Astrocyte (in vitro differentiated cells and primary cell): ENCODE measurements at regions not wholly inside any gene's neighbourhood (a gene's known extent, or its start where the extent isn't known, plus 50 kb on each side); places are given as distances from the start of the nearest gene placed in this dataset.
"Not testable (repeated sequence)": the region's sequence is repeated elsewhere in the genome, so short reads cannot be mapped to it uniquely, and the experiment has no call there.

Experiments used
- DNase-seq: peaks from one replicate; pipeline ENCODE4 v3.0.0-alpha.2; 2010; ENCODE audit warnings: low read depth
- FAIRE-seq: peaks from 2 replicates; lab custom pipeline; 2011; peaks lifted over from hg19 to GRCh38; lab: Jason Lieb, UNC
- H2AFZ ChIP-seq: 2 replicates; pipeline ENCODE4 v1.6.0; 2012; ENCODE audit warnings: low read depth, low read length, inconsistent platforms
- H3K27ac ChIP-seq: 2 replicates; pipeline ENCODE4 v1.5.1; 2011; ENCODE audit warnings: low read depth, low read length, inconsistent platforms
- H3K27me3 ChIP-seq: 2 replicates; pipeline ENCODE4 v1.6.0; 2011; ENCODE audit warnings: low read length, inconsistent platforms; ENCODE audit not compliant: insufficient read depth
- H3K36me3 ChIP-seq: 2 replicates; pipeline ENCODE4 v1.5.1; 2011; ENCODE audit warnings: low read length, inconsistent platforms; ENCODE audit not compliant: insufficient read depth
- H3K4me1 ChIP-seq: 2 replicates; pipeline ENCODE4 v1.5.1; 2011; ENCODE audit warnings: low read length, inconsistent platforms; ENCODE audit not compliant: insufficient read depth
- H3K4me2 ChIP-seq: 2 replicates; pipeline ENCODE4 v1.6.0; 2012; ENCODE audit warnings: low read length, inconsistent platforms
- H3K4me3 ChIP-seq: 2 replicates; pipeline ENCODE4 v1.5.1; 2011; ENCODE audit warnings: low read depth, mild to moderate bottlenecking, low read length, inconsistent platforms; ENCODE audit not compliant: insufficient read depth
- H3K79me2 ChIP-seq: 2 replicates; pipeline ENCODE4 v1.6.0; 2012; ENCODE audit warnings: mild to moderate bottlenecking, low read length, inconsistent platforms; ENCODE audit not compliant: insufficient read depth
- H3K9ac ChIP-seq: 2 replicates; pipeline ENCODE4 v1.6.0; 2012; ENCODE audit warnings: mild to moderate bottlenecking, low read length, inconsistent platforms
- H3K9me3 ChIP-seq: 2 replicates; pipeline ENCODE4 v1.5.1; 2012; ENCODE audit warnings: low read depth, mild to moderate bottlenecking, low read length, inconsistent platforms; ENCODE audit not compliant: insufficient read depth
- H4K20me1 ChIP-seq: 2 replicates; pipeline ENCODE4 v1.6.0; 2012; ENCODE audit warnings: low read length, inconsistent platforms; ENCODE audit not compliant: insufficient read depth
- H3K27ac Mint-ChIP-seq: one replicate; pipeline ENCODE4 v1.8.0; 2021; ENCODE audit warnings: mild to moderate bottlenecking, mixed read lengths; ENCODE audit not compliant: unreplicated experiment
- H3K27me3 Mint-ChIP-seq: one replicate; pipeline ENCODE4 v1.8.0; 2021; ENCODE audit warnings: low read depth, mixed read lengths; ENCODE audit not compliant: unreplicated experiment
- H3K36me3 Mint-ChIP-seq: one replicate; pipeline ENCODE4 v1.8.0; 2021; ENCODE audit warnings: low read depth, mixed read lengths; ENCODE audit not compliant: unreplicated experiment
- H3K4me1 Mint-ChIP-seq: one replicate; pipeline ENCODE4 v1.8.0; 2021; ENCODE audit warnings: low read depth, mixed read lengths; ENCODE audit not compliant: unreplicated experiment
- H3K4me3 Mint-ChIP-seq: one replicate; pipeline ENCODE4 v1.8.0; 2021; ENCODE audit warnings: mild to moderate bottlenecking, moderate library complexity, mixed read lengths; ENCODE audit not compliant: unreplicated experiment
- H3K9me3 Mint-ChIP-seq: one replicate; pipeline ENCODE4 v1.8.0; 2021; ENCODE audit warnings: mild to moderate bottlenecking, mixed read lengths; ENCODE audit not compliant: unreplicated experiment
- EZH2 ChIP-seq: IDR thresholded peaks from 2 replicates; pipeline ENCODE4 v1.6.1; 2012; ENCODE audit warnings: mild to moderate bottlenecking, low read length, inconsistent platforms; ENCODE audit not compliant: insufficient read depth
- TF ChIP-seq, protein P1 (sequence below): IDR thresholded peaks from 2 replicates; pipeline ENCODE4 v1.5.1; 2011; ENCODE audit warnings: low read depth, mild to moderate bottlenecking, inconsistent platforms, low read length, moderate library complexity; ENCODE audit not compliant: insufficient read depth

- H4K20me1 ChIP-seq, result no peaks in the 10 kb centered on the region
- H3K4me3 ChIP-seq, result no peak overlapping the region
- no peaks in the 10 kb centered on the region for H3K4me1 ChIP-seq
- no peak for TF ChIP-seq EZH2
- TF ChIP-seq, protein P1, sequence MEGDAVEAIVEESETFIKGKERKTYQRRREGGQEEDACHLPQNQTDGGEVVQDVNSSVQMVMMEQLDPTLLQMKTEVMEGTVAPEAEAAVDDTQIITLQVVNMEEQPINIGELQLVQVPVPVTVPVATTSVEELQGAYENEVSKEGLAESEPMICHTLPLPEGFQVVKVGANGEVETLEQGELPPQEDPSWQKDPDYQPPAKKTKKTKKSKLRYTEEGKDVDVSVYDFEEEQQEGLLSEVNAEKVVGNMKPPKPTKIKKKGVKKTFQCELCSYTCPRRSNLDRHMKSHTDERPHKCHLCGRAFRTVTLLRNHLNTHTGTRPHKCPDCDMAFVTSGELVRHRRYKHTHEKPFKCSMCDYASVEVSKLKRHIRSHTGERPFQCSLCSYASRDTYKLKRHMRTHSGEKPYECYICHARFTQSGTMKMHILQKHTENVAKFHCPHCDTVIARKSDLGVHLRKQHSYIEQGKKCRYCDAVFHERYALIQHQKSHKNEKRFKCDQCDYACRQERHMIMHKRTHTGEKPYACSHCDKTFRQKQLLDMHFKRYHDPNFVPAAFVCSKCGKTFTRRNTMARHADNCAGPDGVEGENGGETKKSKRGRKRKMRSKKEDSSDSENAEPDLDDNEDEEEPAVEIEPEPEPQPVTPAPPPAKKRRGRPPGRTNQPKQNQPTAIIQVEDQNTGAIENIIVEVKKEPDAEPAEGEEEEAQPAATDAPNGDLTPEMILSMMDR, result no peak
- no peak overlapping the region for H3K4me2 ChIP-seq
- Mint-ChIP-seq H3K4me3 (no peak overlapping the region), H3K4me1 (peaks cover 16% of the 10 kb centered on the region), H3K27me3 (no peaks in the 10 kb centered on the region), H3K36me3 (no peaks in the 10 kb centered on the region), H3K27ac (no peak overlapping the region), H3K9me3 (no peaks in the 10 kb centered on the region)
- no peak overlapping the region for H3K27ac ChIP-seq
- H2AFZ ChIP-seq, result no peak overlapping the region
- no peak overlapping the region for H3K9ac ChIP-seq
- H3K36me3 ChIP-seq, result no peaks in the 10 kb centered on the region
- no peaks in the 10 kb centered on the region for H3K27me3 ChIP-seq
- FAIRE-seq, result no peak
- no peak for DNase-seq
- H3K79me2 ChIP-seq, result no peaks in the 10 kb centered on the region
- no peaks in the 10 kb centered on the region for H3K9me3 ChIP-seq
Measured at GRCh38 chr9:73434826-73435225, 283.2 kb downstream of the ANXA1 start.

DNA sequence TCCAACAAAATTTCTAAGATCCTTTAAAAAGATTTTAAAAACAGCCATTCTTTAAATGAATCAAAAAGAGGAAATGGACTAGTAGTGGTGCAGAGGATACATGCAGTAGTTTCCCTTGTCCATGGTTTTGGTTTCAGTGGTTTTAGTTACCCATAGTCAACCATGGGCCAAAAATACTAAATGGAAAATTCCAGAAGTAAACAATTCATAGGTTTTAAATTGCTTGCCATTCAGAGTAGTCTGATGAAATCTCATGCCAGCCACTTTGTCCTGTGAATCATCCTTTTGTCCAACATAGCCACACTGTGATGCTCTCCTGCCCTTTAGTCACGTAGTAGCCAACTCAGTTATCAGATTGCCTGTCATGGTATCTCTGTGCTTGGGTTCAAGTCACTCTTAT, 286.1 kb downstream of the ANXA1 start:
- Mint-ChIP-seq H3K36me3 (no peaks in the 10 kb centered on the region), H3K27me3 (no peaks in the 10 kb centered on the region), H3K4me3 (no peak overlapping the region), H3K4me1 (peaks cover 29% of the 10 kb centered on the region), H3K9me3 (no peaks in the 10 kb centered on the region), H3K27ac (peak overlapping the region; percentile 90)
- FAIRE-seq, result no peak
- Histone ChIP-seq H3K79me2 (no peaks in the 10 kb centered on the region), H3K27ac (no peak overlapping the region), H3K4me3 (no peak overlapping the region), H3K27me3 (no peaks in the 10 kb centered on the region), H4K20me1 (no peaks in the 10 kb centered on the region), H3K4me2 (no peak overlapping the region), H3K36me3 (no peaks in the 10 kb centered on the region), H2AFZ (no peak overlapping the region), H3K4me1 (no peaks in the 10 kb centered on the region), H3K9ac (no peak overlapping the region), H3K9me3 (no peaks in the 10 kb centered on the region)
- TF ChIP-seq, protein P1, result no peak
- TF ChIP-seq EZH2, result no peak
- peak; percentile 23 for DNase-seq

DNA sequence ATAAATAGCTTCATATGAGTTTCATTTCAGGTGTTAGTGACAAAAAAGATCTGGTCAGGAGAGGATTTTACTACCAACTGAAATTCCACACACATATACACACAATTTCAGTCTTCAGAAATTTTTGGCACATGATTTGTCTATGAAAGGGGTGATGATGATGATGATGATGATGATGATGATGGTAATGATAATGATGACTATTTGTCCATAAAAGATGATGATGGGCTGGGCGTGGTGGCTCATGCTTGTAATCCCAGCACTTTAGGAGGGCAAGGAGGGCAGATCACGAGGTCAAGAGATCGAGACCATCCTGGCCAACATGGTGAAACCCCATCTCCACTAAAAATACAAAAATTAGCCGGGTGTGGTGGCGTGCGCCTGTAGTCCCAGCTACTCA, 288.2 kb downstream of the ANXA1 start:
- not testable (repeated sequence) for H3K9ac ChIP-seq, H3K9me3 ChIP-seq, H3K27ac Mint-ChIP-seq, H3K4me2 ChIP-seq, H3K9me3 Mint-ChIP-seq, FAIRE-seq, DNase-seq, H3K27me3 Mint-ChIP-seq, H3K27me3 ChIP-seq, H3K27ac ChIP-seq, H2AFZ ChIP-seq, H3K36me3 ChIP-seq, H3K4me3 Mint-ChIP-seq, H3K4me1 ChIP-seq, H3K4me3 ChIP-seq, H3K36me3 Mint-ChIP-seq, H4K20me1 ChIP-seq, H3K79me2 ChIP-seq
- H3K4me1 Mint-ChIP-seq, result peaks cover 38% of the 10 kb centered on the region
